Mesendoderm (in vitro differentiated cells): ENCODE measurements at regions not wholly inside any gene's neighbourhood (a gene's known extent, or its start where the extent isn't known, plus 50 kb on each side); places are given as distances from the start of the nearest gene placed in this dataset.
"Not testable (repeated sequence)": the region's sequence is repeated elsewhere in the genome, so short reads cannot be mapped to it uniquely, and the experiment has no call there.

Experiments used
- DNase-seq: peaks from one replicate; pipeline ENCODE4 v3.0.0; 2013
- H2AK5ac ChIP-seq: 2 replicates; pipeline ENCODE4 v1.6.1; 2013; ENCODE audit warnings: low read length, inconsistent platforms
- H2BK120ac ChIP-seq: 2 replicates; pipeline ENCODE4 v1.6.1; 2013; ENCODE audit warnings: low read depth, mild to moderate bottlenecking, low read length, moderate library complexity, mixed read lengths
- H2BK15ac ChIP-seq: replicated peaks from 2 replicates; pipeline ENCODE4 v1.6.1; 2013; ENCODE audit warnings: low read depth, mild to moderate bottlenecking, moderate library complexity
- H2BK5ac ChIP-seq: 2 replicates; pipeline ENCODE4 v1.6.1; 2013; ENCODE audit warnings: low read length, inconsistent platforms
- H3K18ac ChIP-seq: 2 replicates; pipeline ENCODE4 v1.6.1; 2013; ENCODE audit warnings: mild to moderate bottlenecking, low read length, mixed read lengths
- H3K23ac ChIP-seq: one replicate; pipeline ENCODE4 v1.6.1; 2013; ENCODE audit warnings: low read length
- H3K27ac ChIP-seq: 2 replicates; pipeline ENCODE4 v1.5.1; 2013; ENCODE audit warnings: low read depth, mild to moderate bottlenecking, inconsistent platforms, low read length, moderate library complexity
- H3K27me3 ChIP-seq: 2 replicates; pipeline ENCODE4 v1.6.1; 2013; ENCODE audit warnings: low read length, control low read depth, mild to moderate bottlenecking, inconsistent platforms; ENCODE audit not compliant: insufficient read depth, poor library complexity
- H3K36me3 ChIP-seq: 2 replicates; pipeline ENCODE4 v1.6.1; 2013; ENCODE audit warnings: low read length, inconsistent platforms; ENCODE audit not compliant: control insufficient read depth, insufficient read depth
- H3K4ac ChIP-seq: one replicate; pipeline ENCODE4 v1.6.1; 2013; ENCODE audit warnings: low read depth, mild to moderate bottlenecking, low read length, moderate library complexity
- H3K4me1 ChIP-seq: 2 replicates; pipeline ENCODE4 v1.6.1; 2013; ENCODE audit warnings: low read depth, low read length, inconsistent platforms; ENCODE audit not compliant: control insufficient read depth
- H3K4me2 ChIP-seq: 2 replicates; pipeline ENCODE4 v1.6.1; 2013; ENCODE audit warnings: low read length
- H3K4me3 ChIP-seq: 2 replicates; pipeline ENCODE4 v1.5.1; 2013; ENCODE audit warnings: mild to moderate bottlenecking, low read length
- H3K56ac ChIP-seq: one replicate; pipeline ENCODE4 v1.6.1; 2013; ENCODE audit warnings: low read length
- H3K79me1 ChIP-seq: 2 replicates; pipeline ENCODE4 v1.6.1; 2013; ENCODE audit warnings: low read length, inconsistent platforms
- H3K79me2 ChIP-seq: 2 replicates; pipeline ENCODE4 v1.6.1; 2013; ENCODE audit warnings: mild to moderate bottlenecking, low read length; ENCODE audit not compliant: control insufficient read depth, insufficient read depth
- H3K9ac ChIP-seq: 2 replicates; pipeline ENCODE4 v1.6.1; 2013; ENCODE audit warnings: low read length, inconsistent platforms
- H4K5ac ChIP-seq: one replicate; pipeline ENCODE4 v1.6.1; 2013; ENCODE audit warnings: low read length
- H4K8ac ChIP-seq: one replicate; pipeline ENCODE4 v1.6.1; 2013; ENCODE audit warnings: low read depth, mild to moderate bottlenecking, control low read depth, low read length, moderate library complexity
- WGBS: extraction: QIAGEN DNeasy Blood & Tissue Kit; methylation state at CpG from one replicate; pipeline ENCODE4 v1.1.7; 2013; ENCODE audit warnings: low lambda C conversion rate, missing lambda C conversion rate; ENCODE audit not compliant: insufficient coverage; ENCODE audit errors: extremely low coverage; 5-methylcytosine and 5-hydroxymethylcytosine counted together

GRCh38 chrX:121571333-121571732 lies 523.9 kb downstream of the GLUD2 start:
- no peak overlapping the region for H2BK120ac ChIP-seq

GRCh38 chrX:121574384-121574783 lies 527.0 kb downstream of the GLUD2 start:
- H2BK5ac ChIP-seq, H3K27ac ChIP-seq, H3K18ac ChIP-seq, H2AK5ac ChIP-seq, DNase-seq, H3K4me3 ChIP-seq, H3K9ac ChIP-seq, H4K8ac ChIP-seq, H3K4me1 ChIP-seq, H3K79me2 ChIP-seq, H3K79me1 ChIP-seq, H2BK120ac ChIP-seq, H3K4ac ChIP-seq, H3K4me2 ChIP-seq, H3K27me3 ChIP-seq, H3K23ac ChIP-seq, H3K36me3 ChIP-seq, H4K5ac ChIP-seq, H2BK15ac ChIP-seq, H3K56ac ChIP-seq: not testable (repeated sequence)
- WGBS, result no CpG with 5 or more reads among the region's 2 CpGs

More at GRCh38 chrX:121571333-121571732, 523.9 kb downstream of the GLUD2 start:
- Histone ChIP-seq H3K18ac (no peak overlapping the region), H3K79me1 (no peaks in the 10 kb centered on the region), H3K23ac (no peak overlapping the region), H2BK15ac (no peak overlapping the region), H3K9ac (no peak overlapping the region), H2BK5ac (no peak overlapping the region), H3K56ac (no peak overlapping the region), H3K4me3 (no peak overlapping the region), H3K27me3 (no peaks in the 10 kb centered on the region), H3K79me2 (no peaks in the 10 kb centered on the region), H4K8ac (no peak overlapping the region), H4K5ac (no peak overlapping the region), H3K4me2 (no peak overlapping the region), H3K4me1 (no peaks in the 10 kb centered on the region), H3K36me3 (no peaks in the 10 kb centered on the region), H2AK5ac (no peak overlapping the region), H3K27ac (no peak overlapping the region), H3K4ac (no peak overlapping the region)
- DNase-seq, result peak; percentile 32
- WGBS, result no CpG with 5 or more reads among the region's 7 CpGs

GRCh38 chrX:121579016-121579760 lies 531.8 kb downstream of the GLUD2 start:
- Histone ChIP-seq H3K79me2 (no peaks in the 10 kb centered on the region), H3K9ac (no peak overlapping the region), H3K27me3 (no peaks in the 10 kb centered on the region), H3K4me2 (no peak overlapping the region), H3K4me3 (no peak overlapping the region), H3K36me3 (no peaks in the 10 kb centered on the region), H3K27ac (no peak overlapping the region), H2BK15ac (no peak overlapping the region), H2BK5ac (no peak overlapping the region), H3K56ac (no peak overlapping the region), H2AK5ac (no peak overlapping the region), H3K4me1 (no peaks in the 10 kb centered on the region), H4K5ac (no peak overlapping the region), H3K18ac (no peak overlapping the region), H2BK120ac (no peak overlapping the region), H3K79me1 (no peaks in the 10 kb centered on the region), H3K4ac (no peak overlapping the region), H3K23ac (no peak overlapping the region), H4K8ac (no peak overlapping the region)
- peak; percentile 7 for DNase-seq
- no CpG with 5 or more reads among the region's 3 CpGs for WGBS

- Histone ChIP-seq H3K27me3 (no peaks in the 10 kb centered on the region), H3K79me1 (no peaks in the 10 kb centered on the region), H2BK15ac (no peak overlapping the region), H3K56ac (no peak overlapping the region), H2AK5ac (no peak overlapping the region), H3K4me2 (no peak overlapping the region), H3K79me2 (no peaks in the 10 kb centered on the region), H2BK120ac (no peak overlapping the region), H3K4me1 (no peaks in the 10 kb centered on the region), H3K4ac (no peak overlapping the region), H3K18ac (no peak overlapping the region), H3K36me3 (no peaks in the 10 kb centered on the region), H3K27ac (no peak overlapping the region), H2BK5ac (no peak overlapping the region), H3K4me3 (no peak overlapping the region), H3K9ac (no peak overlapping the region), H4K8ac (no peak overlapping the region), H4K5ac (no peak overlapping the region), H3K23ac (no peak overlapping the region)
- no CpG with 5 or more reads among the region's 4 CpGs for WGBS
- peak; percentile 21 for DNase-seq
These were observed 534.5 kb downstream of the GLUD2 start for GRCh38 chrX:121581885-121582284.

GRCh38 chrX:121585626-121586025 lies 538.2 kb downstream of the GLUD2 start:
- Histone ChIP-seq H4K5ac (no peak overlapping the region), H2BK15ac (no peak overlapping the region), H3K36me3 (no peaks in the 10 kb centered on the region), H2BK5ac (no peak overlapping the region), H2AK5ac (no peak overlapping the region), H2BK120ac (no peak overlapping the region), H3K56ac (no peak overlapping the region), H3K18ac (no peak overlapping the region), H3K79me2 (no peaks in the 10 kb centered on the region), H4K8ac (no peak overlapping the region), H3K4me1 (no peaks in the 10 kb centered on the region), H3K4me3 (no peak overlapping the region), H3K79me1 (no peaks in the 10 kb centered on the region), H3K27ac (no peak overlapping the region), H3K27me3 (no peaks in the 10 kb centered on the region), H3K4ac (no peak overlapping the region), H3K4me2 (no peak overlapping the region), H3K23ac (no peak overlapping the region), H3K9ac (no peak overlapping the region)
- DNase-seq, result no peak
- WGBS, result 100% methylated on average over 1 of the region's 3 CpGs

GRCh38 chrX:121592884-121593283 lies 545.5 kb downstream of the GLUD2 start:
- no peak for DNase-seq
- H3K4me1 ChIP-seq, result no peaks in the 10 kb centered on the region
- H3K27me3 ChIP-seq, result no peaks in the 10 kb centered on the region
- H2BK120ac ChIP-seq, result no peak overlapping the region
- no peak overlapping the region for H4K5ac ChIP-seq
- no peaks in the 10 kb centered on the region for H3K36me3 ChIP-seq
- no peak overlapping the region for H2AK5ac ChIP-seq
- H3K79me2 ChIP-seq, result no peaks in the 10 kb centered on the region
- H3K9ac ChIP-seq, result no peak overlapping the region
- no peaks in the 10 kb centered on the region for H3K79me1 ChIP-seq
- no peak overlapping the region for H4K8ac ChIP-seq
- H3K23ac ChIP-seq, result no peak overlapping the region
- H3K56ac ChIP-seq, result no peak overlapping the region
- H3K4me2 ChIP-seq, result no peak overlapping the region
- no CpG with 5 or more reads among the region's 3 CpGs for WGBS
- H3K4me3 ChIP-seq, result no peak overlapping the region
- H3K18ac ChIP-seq, result no peak overlapping the region
- no peak overlapping the region for H2BK15ac ChIP-seq
- H2BK5ac ChIP-seq, result no peak overlapping the region
- H3K4ac ChIP-seq, result no peak overlapping the region
- H3K27ac ChIP-seq, result no peak overlapping the region
